H9 (cell line): ENCODE measurements at regions not wholly inside any gene's neighbourhood (a gene's known extent, or its start where the extent isn't known, plus 50 kb on each side); places are given as distances from the start of the nearest gene placed in this dataset.

ENCODE experiments used
- DNase-seq: peaks from one replicate; pipeline ENCODE4 v3.0.0-alpha.2; 2017
- H2AFZ ChIP-seq: one replicate; pipeline ENCODE4 v1.6.1; 2013; ENCODE audit warnings: mild to moderate bottlenecking, low read length, control low read depth, moderate library complexity
- H2AK5ac ChIP-seq: 2 replicates; pipeline ENCODE4 v1.6.1; 2013; ENCODE audit warnings: low read length, control low read depth, mixed read lengths; ENCODE audit not compliant: insufficient read length
- H2BK120ac ChIP-seq: one replicate; pipeline ENCODE4 v1.6.1; 2013; ENCODE audit warnings: low read depth, mild to moderate bottlenecking, low read length, control low read depth, inconsistent platforms; ENCODE audit not compliant: poor library complexity, severe bottlenecking
- H2BK12ac ChIP-seq: 2 replicates; pipeline ENCODE4 v1.6.1; 2013; ENCODE audit warnings: low read length, control low read depth, mixed read lengths, low read depth; ENCODE audit not compliant: insufficient read length
- H2BK15ac ChIP-seq: 2 replicates; pipeline ENCODE4 v1.6.1; 2013; ENCODE audit warnings: low read depth, low read length, control low read depth
- H2BK20ac ChIP-seq: one replicate; pipeline ENCODE4 v1.6.1; 2013; ENCODE audit warnings: low read depth, mild to moderate bottlenecking, low read length, control low read depth, inconsistent platforms; ENCODE audit not compliant: poor library complexity, severe bottlenecking
- H2BK5ac ChIP-seq: 2 replicates; pipeline ENCODE4 v1.6.1; 2013; ENCODE audit warnings: low read length, control low read depth, mixed read lengths; ENCODE audit not compliant: insufficient read length
- H3K14ac ChIP-seq: 2 replicates; pipeline ENCODE4 v1.6.1; 2013; ENCODE audit warnings: low read length, control low read depth; ENCODE audit not compliant: insufficient read depth
- H3K18ac ChIP-seq: 2 replicates; pipeline ENCODE4 v1.6.1; 2013; ENCODE audit warnings: low read depth, mild to moderate bottlenecking, mixed read lengths, low read length, control low read depth; ENCODE audit not compliant: insufficient read length
- H3K23ac ChIP-seq: 2 replicates; pipeline ENCODE4 v1.6.1; 2013; ENCODE audit warnings: low read length, control low read depth, mixed read lengths, low read depth; ENCODE audit not compliant: insufficient read length
- H3K23me2 ChIP-seq: 2 replicates; pipeline ENCODE4 v1.6.1; 2013; ENCODE audit warnings: low read depth, mild to moderate bottlenecking, mixed read lengths, low read length, control low read depth; ENCODE audit not compliant: insufficient read length, poor library complexity, severe bottlenecking
- H3K27ac ChIP-seq: 2 replicates; pipeline ENCODE4 v1.5.1; 2013; ENCODE audit warnings: low read length, control low read depth, mixed read lengths, low read depth; ENCODE audit not compliant: insufficient read length
- H3K27me3 ChIP-seq: 2 replicates; pipeline ENCODE4 v1.6.1; 2013; ENCODE audit warnings: low read length, control low read depth, inconsistent platforms; ENCODE audit not compliant: insufficient read depth
- H3K4ac ChIP-seq: 2 replicates; pipeline ENCODE4 v1.6.1; 2013; ENCODE audit warnings: low read depth, mild to moderate bottlenecking, control low read depth, inconsistent platforms, low read length, moderate library complexity
- H3K4me1 ChIP-seq: 2 replicates; pipeline ENCODE4 v1.6.1; 2013; ENCODE audit warnings: low read length, control low read depth, inconsistent platforms; ENCODE audit not compliant: insufficient read depth
- H3K4me2 ChIP-seq: 2 replicates; pipeline ENCODE4 v1.6.1; 2013; ENCODE audit warnings: low read length, control low read depth, mixed read lengths; ENCODE audit not compliant: insufficient read length, insufficient read depth
- H3K56ac ChIP-seq: 2 replicates; pipeline ENCODE4 v1.6.1; 2013; ENCODE audit warnings: low read depth, mild to moderate bottlenecking, mixed read lengths, low read length, control low read depth; ENCODE audit not compliant: insufficient read length
- H3K79me1 ChIP-seq: 2 replicates; pipeline ENCODE4 v1.6.1; 2013; ENCODE audit warnings: low read depth, mild to moderate bottlenecking, moderate library complexity, low read length, control low read depth, inconsistent platforms; ENCODE audit not compliant: insufficient read depth, poor library complexity, severe bottlenecking
- H3K79me2 ChIP-seq: 2 replicates; pipeline ENCODE4 v1.6.1; 2013; ENCODE audit warnings: low read length, control low read depth, inconsistent platforms; ENCODE audit not compliant: insufficient read depth
- H3K9ac ChIP-seq: 2 replicates; pipeline ENCODE4 v1.6.1; 2013; ENCODE audit warnings: low read length, control low read depth, mixed read lengths; ENCODE audit not compliant: insufficient read length; ENCODE audit errors: extremely low read depth
- H3K9me3 ChIP-seq: one replicate; pipeline ENCODE4 v1.6.1; 2013; ENCODE audit warnings: low read depth, low read length, inconsistent platforms; ENCODE audit not compliant: control insufficient read depth
- H3T11ph ChIP-seq: one replicate; pipeline ENCODE4 v1.6.1; 2013; ENCODE audit warnings: mild to moderate bottlenecking, low read length, control low read depth, inconsistent platforms
- H4K20me1 ChIP-seq: one replicate; pipeline ENCODE4 v1.6.1; 2013; ENCODE audit not compliant: control insufficient read depth, insufficient read length, insufficient read depth
- H4K5ac ChIP-seq: 2 replicates; pipeline ENCODE4 v1.6.1; 2013; ENCODE audit warnings: low read depth, mild to moderate bottlenecking, mixed read lengths, low read length, control low read depth; ENCODE audit not compliant: insufficient read length
- H4K8ac ChIP-seq: replicated peaks from 2 replicates; pipeline ENCODE4 v1.6.1; 2013; ENCODE audit warnings: low read length, control low read depth, mixed read lengths, low read depth; ENCODE audit not compliant: insufficient read length
- H4K91ac ChIP-seq: 2 replicates; pipeline ENCODE4 v1.6.1; 2013; ENCODE audit warnings: low read depth, mild to moderate bottlenecking, moderate library complexity, mixed read lengths, low read length, control low read depth; ENCODE audit not compliant: insufficient read length
- H3K27ac Mint-ChIP-seq, 3 experiments: 2 replicates in 2 of 3; 3 replicates in 1 of 3; pipeline ENCODE4 v1.8.0; 2020 to 2021; ENCODE audit warnings: mixed read lengths in 3 of 3, mild to moderate bottlenecking in 1 of 3, moderate library complexity in 1 of 3
- H3K27me3 Mint-ChIP-seq: 2 replicates; pipeline ENCODE4 v1.8.0; 2021; ENCODE audit warnings: low read depth, mild to moderate bottlenecking, moderate library complexity, mixed read lengths
- H3K36me3 Mint-ChIP-seq, 3 experiments: 2 replicates in 2 of 3; 3 replicates in 1 of 3; pipeline ENCODE4 v1.8.0; 2020 to 2021; ENCODE audit warnings: low read depth in 3 of 3, mixed read lengths in 3 of 3; ENCODE audit not compliant: insufficient read depth in 1 of 3
- H3K4me1 Mint-ChIP-seq, 2 experiments: 2 replicates each; pipeline ENCODE4 v1.8.0; 2020; ENCODE audit warnings: mixed read lengths in 2 of 2
- H3K4me3 Mint-ChIP-seq, 2 experiments: 2 replicates in 1 of 2; 3 replicates in 1 of 2; pipeline ENCODE4 v1.8.0; 2020 to 2021; ENCODE audit warnings: mild to moderate bottlenecking in 2 of 2, mixed read lengths in 2 of 2, moderate library complexity in 1 of 2
- H3K9me3 Mint-ChIP-seq, 2 experiments: 2 replicates in 1 of 2; 3 replicates in 1 of 2; pipeline ENCODE4 v1.8.0; 2020; ENCODE audit warnings: mild to moderate bottlenecking in 2 of 2, mixed read lengths in 2 of 2, moderate library complexity in 1 of 2
- WGBS: extraction: QIAGEN DNeasy Blood & Tissue Kit; methylation state at CpG from one replicate; pipeline ENCODE4 v1.1.7; 2013; ENCODE audit warnings: missing lambda C conversion rate, low lambda C conversion rate, mixed read lengths; ENCODE audit not compliant: insufficient read length; ENCODE audit errors: extremely low coverage; 5-methylcytosine and 5-hydroxymethylcytosine counted together
- TF ChIP-seq, protein P1 (sequence below): fragments of 200-600 bp; sonication (generic); conservative IDR thresholded peaks from 3 replicates; pipeline ENCODE4 v1.8.0; 2021; ENCODE audit warnings: antibody characterized with exemption, mild to moderate bottlenecking

DNA sequence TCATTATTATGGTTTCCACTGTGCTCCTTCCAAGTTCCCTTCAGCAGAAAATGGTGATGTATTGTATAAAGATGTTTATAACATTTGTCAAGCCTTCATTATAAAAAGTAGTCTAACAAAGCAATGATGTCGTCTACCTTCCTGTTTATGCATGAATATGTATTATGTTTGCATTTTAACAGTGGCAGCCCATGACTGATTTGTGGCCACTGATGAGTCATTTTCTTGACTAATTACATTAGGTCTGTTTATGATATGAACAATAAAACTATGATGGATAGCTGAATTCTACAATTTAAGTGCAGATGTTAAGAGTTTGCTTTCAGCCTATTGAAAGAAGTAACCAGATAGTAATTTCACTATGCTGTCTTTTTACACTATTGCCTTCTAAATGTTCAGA, 75.4 kb upstream of the ADAMTS19 start:
- no CpG with 5 or more reads among the region's 1 CpG for WGBS
- Histone ChIP-seq H3K14ac (no peak overlapping the region), H3K4me2 (no peak overlapping the region), H3K9me3 (no peaks in the 10 kb centered on the region), H3K23ac (no peak overlapping the region), H2BK20ac (no peak overlapping the region), H2AK5ac (no peak overlapping the region), H2BK15ac (no peak overlapping the region), H4K8ac (no peak overlapping the region), H2AFZ (no peak overlapping the region), H3K79me1 (no peaks in the 10 kb centered on the region), H3K9ac (no peak overlapping the region), H2BK12ac (no peak overlapping the region), H3K27ac (no peak overlapping the region), H3K27me3 (no peaks in the 10 kb centered on the region), H3K79me2 (no peaks in the 10 kb centered on the region), H3K4ac (no peak overlapping the region), H4K20me1 (no peaks in the 10 kb centered on the region), H3T11ph (no peak overlapping the region), H2BK120ac (no peak overlapping the region), H3K18ac (no peak overlapping the region), H4K91ac (no peak overlapping the region), H3K23me2 (no peaks in the 10 kb centered on the region), H3K56ac (no peak overlapping the region), H4K5ac (no peak overlapping the region), H2BK5ac (no peak overlapping the region), H3K4me1 (no peaks in the 10 kb centered on the region)
- Mint-ChIP-seq H3K36me3 (no peaks in the 10 kb centered on the region), H3K9me3 (no peaks in the 10 kb centered on the region), H3K4me3 (no peak overlapping the region), H3K27ac (no peak overlapping the region), H3K27me3 (no peaks in the 10 kb centered on the region), H3K4me1 (no peaks in the 10 kb centered on the region; a peak in 2 of 4 replicates)
- TF ChIP-seq, protein P1, sequence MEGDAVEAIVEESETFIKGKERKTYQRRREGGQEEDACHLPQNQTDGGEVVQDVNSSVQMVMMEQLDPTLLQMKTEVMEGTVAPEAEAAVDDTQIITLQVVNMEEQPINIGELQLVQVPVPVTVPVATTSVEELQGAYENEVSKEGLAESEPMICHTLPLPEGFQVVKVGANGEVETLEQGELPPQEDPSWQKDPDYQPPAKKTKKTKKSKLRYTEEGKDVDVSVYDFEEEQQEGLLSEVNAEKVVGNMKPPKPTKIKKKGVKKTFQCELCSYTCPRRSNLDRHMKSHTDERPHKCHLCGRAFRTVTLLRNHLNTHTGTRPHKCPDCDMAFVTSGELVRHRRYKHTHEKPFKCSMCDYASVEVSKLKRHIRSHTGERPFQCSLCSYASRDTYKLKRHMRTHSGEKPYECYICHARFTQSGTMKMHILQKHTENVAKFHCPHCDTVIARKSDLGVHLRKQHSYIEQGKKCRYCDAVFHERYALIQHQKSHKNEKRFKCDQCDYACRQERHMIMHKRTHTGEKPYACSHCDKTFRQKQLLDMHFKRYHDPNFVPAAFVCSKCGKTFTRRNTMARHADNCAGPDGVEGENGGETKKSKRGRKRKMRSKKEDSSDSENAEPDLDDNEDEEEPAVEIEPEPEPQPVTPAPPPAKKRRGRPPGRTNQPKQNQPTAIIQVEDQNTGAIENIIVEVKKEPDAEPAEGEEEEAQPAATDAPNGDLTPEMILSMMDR: no peak
- DNase-seq: no peak
